HepG2 (cell line): ENCODE measurements at regions not wholly inside any gene's neighbourhood (a gene's known extent, or its start where the extent isn't known, plus 50 kb on each side); places are given as distances from the start of the nearest gene placed in this dataset.
"Not testable (repeated sequence)": the region's sequence is repeated elsewhere in the genome, so short reads cannot be mapped to it uniquely, and the experiment has no call there.

Experiments
- ARID4A ChIP-seq: sonication (generic); formaldehyde crosslinking; IDR thresholded peaks from 2 replicates; pipeline ENCODE4 v1.5.0; 2020; ENCODE audit warnings: mild to moderate bottlenecking, missing genetic modification reagents, borderline replicate concordance
- ATF7 ChIP-seq, 2 experiments: fragments of 450-650 bp in 1 of 2; sonication (generic) in 1 of 2; formaldehyde crosslinking in 1 of 2; IDR thresholded peaks; 2 replicates each; pipeline versions ENCODE4 v1.4.0 to v1.6.1; 2016 to 2020; ENCODE audit warnings: antibody characterized with exemption in 1 of 2, mild to moderate bottlenecking in 1 of 2, missing genetic modification reagents in 1 of 2
- DPF2 ChIP-seq: sonication (generic); formaldehyde crosslinking; IDR thresholded peaks from 2 replicates; pipeline ENCODE4 v1.4.0; 2020; ENCODE audit warnings: mild to moderate bottlenecking, low read depth, missing genetic modification reagents, borderline replicate concordance
- HNF4G ChIP-seq, 2 experiments: sonication (generic) in 1 of 2; formaldehyde crosslinking in 1 of 2; IDR thresholded peaks; 2 replicates each; pipeline versions ENCODE4 v1.4.0 to v1.6.1; 2011 to 2020; ENCODE audit warnings: borderline replicate concordance in 2 of 2, low read depth in 2 of 2, mild to moderate bottlenecking in 2 of 2, low read length in 1 of 2, missing genetic modification reagents in 1 of 2, moderate library complexity in 1 of 2
- NR3C1 ChIP-seq: sonication (generic); formaldehyde crosslinking; IDR thresholded peaks from 2 replicates; pipeline ENCODE4 v1.4.0; 2020; ENCODE audit warnings: missing genetic modification reagents
- POLR2A ChIP-seq, 2 experiments: IDR thresholded peaks; 2 replicates each; pipeline ENCODE4 v1.6.1; 2011; ENCODE audit warnings: low read depth in 2 of 2, low read length in 2 of 2, mild to moderate bottlenecking in 1 of 2, moderate library complexity in 1 of 2; ENCODE audit not compliant: insufficient read depth in 1 of 2
- RERE ChIP-seq: IDR thresholded peaks from 2 replicates; pipeline ENCODE4 v1.6.1; 2016; ENCODE audit warnings: low read depth, missing genetic modification reagents, missing compliant biosample characterization
- RFX1 ChIP-seq: fragments of 450-650 bp; IDR thresholded peaks from 2 replicates; pipeline ENCODE4 v1.6.1; 2017
- SALL1 ChIP-seq: sonication (generic); formaldehyde crosslinking; IDR thresholded peaks from 2 replicates; pipeline ENCODE4 v1.8.0; 2022; ENCODE audit warnings: mild to moderate bottlenecking, missing genetic modification reagents
- ZHX2 ChIP-seq, 2 experiments: sonication (generic) in 1 of 2; formaldehyde crosslinking in 1 of 2; IDR thresholded peaks; 2 replicates each; pipeline versions ENCODE4 v1.6.1 to v1.9.0; 2014 to 2022; ENCODE audit warnings: antibody characterized with exemption in 1 of 2, borderline replicate concordance in 1 of 2, inconsistent platforms in 1 of 2, low read depth in 1 of 2, missing genetic modification reagents in 1 of 2
- ZNF275 ChIP-seq: sonication (generic); formaldehyde crosslinking; IDR thresholded peaks from 2 replicates; pipeline ENCODE4 v1.8.0; 2022; ENCODE audit warnings: missing genetic modification reagents, mild to moderate bottlenecking, inconsistent platforms, borderline replicate concordance
- ZNF280B ChIP-seq: sonication (generic); formaldehyde crosslinking; IDR thresholded peaks from 2 replicates; pipeline ENCODE4 v1.5.0; 2020; ENCODE audit warnings: missing genetic modification reagents, mild to moderate bottlenecking, borderline replicate concordance
- ZNF513 ChIP-seq: sonication (generic); formaldehyde crosslinking; conservative IDR thresholded peaks from 2 replicates; pipeline ENCODE4 v1.5.0; 2020; ENCODE audit warnings: missing genetic modification reagents
- ZNF530 ChIP-seq: sonication (generic); formaldehyde crosslinking; IDR thresholded peaks from 2 replicates; pipeline ENCODE4 v1.5.0; 2020; ENCODE audit warnings: low read depth, mild to moderate bottlenecking, missing genetic modification reagents

- not testable (repeated sequence) for TF ChIP-seq RERE (CRISPR knock-in tag); ZHX2 (IDR thresholded peaks at IDR 0.05; ENCODE audit: low read depth); ZHX2 (CRISPR knock-in tag; IDR thresholded peaks at IDR 0.05; ENCODE audit: borderline replicate concordance); POLR2A (IDR thresholded peaks at IDR 0.05; ENCODE audit: insufficient read depth in 1 of 2, low read depth in 2 of 2, low read length in 2 of 2); SALL1 (CRISPR knock-in tag); ZNF530; ARID4A (CRISPR knock-in tag); ZNF280B; RFX1; ZNF513 (CRISPR knock-in tag); DPF2 (CRISPR knock-in tag); HNF4G (IDR thresholded peaks at IDR 0.05; ENCODE audit: borderline replicate concordance, low read depth, low read length); HNF4G (CRISPR knock-in tag; IDR thresholded peaks at IDR 0.05; ENCODE audit: borderline replicate concordance, low read depth); ATF7 (IDR thresholded peaks at IDR 0.05); ATF7 (CRISPR knock-in tag; IDR thresholded peaks at IDR 0.05); NR3C1 (CRISPR knock-in tag); ZNF275 (CRISPR knock-in tag)
These were observed 413.8 kb downstream of the ZEB2 start for GRCh38 chr2:144106104-144106503.
